ENCODE measurements at regions not wholly inside any gene's neighbourhood (a gene's known extent, or its start where the extent isn't known, plus 50 kb on each side); places are given as distances from the start of the nearest gene placed in this dataset.

DNA sequence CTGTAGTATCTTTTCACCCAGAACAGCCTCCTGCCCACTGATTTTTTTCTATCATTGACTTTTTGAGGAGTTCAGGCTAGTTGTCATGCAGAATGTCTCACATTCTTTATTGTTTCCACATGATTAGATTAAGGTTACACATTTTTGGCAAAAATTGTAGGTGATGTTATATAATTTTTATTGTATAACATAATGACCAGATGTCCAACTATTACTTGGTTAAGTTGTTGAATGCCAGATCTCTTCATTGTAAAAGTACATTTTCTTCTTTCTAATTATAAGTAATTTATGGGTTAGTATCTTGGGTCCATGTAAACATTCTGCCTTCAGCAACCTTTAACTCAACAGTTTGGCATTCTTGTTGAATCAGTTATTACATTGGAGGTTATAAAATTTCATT lies 138.4 kb downstream of the POSTN start:
- Histone ChIP-seq H3K27ac (ENCODE audit: low read length) (no peak overlapping the region), H2AFZ (ENCODE audit: low read length) (no peak overlapping the region), H3F3A (ENCODE audit: low read length, unreplicated experiment) (no peaks in the 10 kb centered on the region), H3K9ac (ENCODE audit: low read length) (no peak overlapping the region), H3K4me3 (ENCODE audit: low read length) (no peak overlapping the region), H3K36me3 (ENCODE audit: low read depth, low read length) (no peaks in the 10 kb centered on the region), H3K9me2 (replicated peaks; ENCODE audit: low read length) (no peaks in the 10 kb centered on the region), H3K4me2 (ENCODE audit: low read length) (no peak overlapping the region), H4K20me1 (ENCODE audit: low read length) (no peaks in the 10 kb centered on the region), H3K79me2 (ENCODE audit: low read length) (no peaks in the 10 kb centered on the region), H3K9me3 (ENCODE audit: low read length) (no peaks in the 10 kb centered on the region), H3K4me1 (ENCODE audit: insufficient read depth, low read length) (no peaks in the 10 kb centered on the region), H3K27me3 (ENCODE audit: low read length) (no peaks in the 10 kb centered on the region)
- TF ChIP-seq EZH2 (IDR thresholded peaks at IDR 0.05; ENCODE audit: low read length, unreplicated experiment) (no peak), EZH2phosphoT487 (IDR thresholded peaks at IDR 0.05; ENCODE audit: borderline replicate concordance, low read length) (no peak)
- TF ChIP-seq, protein P1, sequence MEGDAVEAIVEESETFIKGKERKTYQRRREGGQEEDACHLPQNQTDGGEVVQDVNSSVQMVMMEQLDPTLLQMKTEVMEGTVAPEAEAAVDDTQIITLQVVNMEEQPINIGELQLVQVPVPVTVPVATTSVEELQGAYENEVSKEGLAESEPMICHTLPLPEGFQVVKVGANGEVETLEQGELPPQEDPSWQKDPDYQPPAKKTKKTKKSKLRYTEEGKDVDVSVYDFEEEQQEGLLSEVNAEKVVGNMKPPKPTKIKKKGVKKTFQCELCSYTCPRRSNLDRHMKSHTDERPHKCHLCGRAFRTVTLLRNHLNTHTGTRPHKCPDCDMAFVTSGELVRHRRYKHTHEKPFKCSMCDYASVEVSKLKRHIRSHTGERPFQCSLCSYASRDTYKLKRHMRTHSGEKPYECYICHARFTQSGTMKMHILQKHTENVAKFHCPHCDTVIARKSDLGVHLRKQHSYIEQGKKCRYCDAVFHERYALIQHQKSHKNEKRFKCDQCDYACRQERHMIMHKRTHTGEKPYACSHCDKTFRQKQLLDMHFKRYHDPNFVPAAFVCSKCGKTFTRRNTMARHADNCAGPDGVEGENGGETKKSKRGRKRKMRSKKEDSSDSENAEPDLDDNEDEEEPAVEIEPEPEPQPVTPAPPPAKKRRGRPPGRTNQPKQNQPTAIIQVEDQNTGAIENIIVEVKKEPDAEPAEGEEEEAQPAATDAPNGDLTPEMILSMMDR (conservative IDR thresholded peaks at IDR 0.05; ENCODE audit: low read depth, low read length), result no peak
- no peak for ATAC-seq
- intact Hi-C loops (cut with micrococcal nuclease), result no loop called here
- no TSS peak for BruUV-seq (replicated peaks)
- ChIA-PET CTCF (no interaction called here), POLR2A (ENCODE audit: unreplicated experiment) (interaction anchor here (0.7 kb wide), 1 partner anchor 17 kb away, joined by 3 read pairs; no protein-coding TSS in a partner anchor)
- DNase-seq, result no peak

DNA sequence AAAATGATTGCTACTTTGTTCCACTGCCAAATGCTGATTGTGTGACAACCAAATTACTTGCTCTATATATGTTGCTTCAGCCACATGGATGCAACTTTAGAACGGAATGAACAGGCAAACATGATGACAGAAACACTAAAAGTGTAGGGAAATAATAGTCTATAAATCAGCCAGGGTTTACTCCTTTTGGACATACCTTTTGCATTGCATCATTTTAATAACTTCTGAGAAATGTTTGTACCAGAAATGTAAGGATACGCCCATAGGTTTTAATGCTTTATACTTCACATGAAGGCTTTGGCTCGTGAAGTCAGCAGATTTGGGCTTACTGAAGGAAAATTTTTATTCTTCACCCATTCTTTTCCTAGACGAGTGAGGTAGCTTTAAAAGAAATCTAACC lies 141.0 kb downstream of the POSTN start:
- Histone ChIP-seq H4K20me1 (ENCODE audit: low read length) (no peaks in the 10 kb centered on the region), H3K9me3 (ENCODE audit: low read length) (no peaks in the 10 kb centered on the region), H3K9me2 (replicated peaks; ENCODE audit: low read length) (no peaks in the 10 kb centered on the region), H3K27ac (ENCODE audit: low read length) (no peak overlapping the region), H3K36me3 (ENCODE audit: low read depth, low read length) (no peaks in the 10 kb centered on the region), H2AFZ (ENCODE audit: low read length) (no peak overlapping the region), H3K79me2 (ENCODE audit: low read length) (no peaks in the 10 kb centered on the region), H3K4me1 (ENCODE audit: insufficient read depth, low read length) (no peaks in the 10 kb centered on the region), H3F3A (ENCODE audit: low read length, unreplicated experiment) (no peaks in the 10 kb centered on the region), H3K27me3 (ENCODE audit: low read length) (no peaks in the 10 kb centered on the region), H3K4me2 (ENCODE audit: low read length) (no peak overlapping the region), H3K4me3 (ENCODE audit: low read length) (no peak overlapping the region), H3K9ac (ENCODE audit: low read length) (no peak overlapping the region)
- BruUV-seq (replicated peaks), result no TSS peak
- no peak for TF ChIP-seq EZH2phosphoT487 (IDR thresholded peaks at IDR 0.05; ENCODE audit: borderline replicate concordance, low read length)
- TF ChIP-seq EZH2 (IDR thresholded peaks at IDR 0.05; ENCODE audit: low read length, unreplicated experiment), result no peak
- TF ChIP-seq, protein P1 (conservative IDR thresholded peaks at IDR 0.05; ENCODE audit: low read depth, low read length), result no peak
- ChIA-PET POLR2A (ENCODE audit: unreplicated experiment) (no interaction called here), CTCF (interaction anchor here (0.7 kb wide), 1 partner anchor 33 kb away, joined by 4 read pairs; no protein-coding TSS in a partner anchor)
- ATAC-seq (peak; percentile 71), DNase-seq (peak; percentile 34)
- intact Hi-C loops (cut with micrococcal nuclease), result no loop called here

DNA sequence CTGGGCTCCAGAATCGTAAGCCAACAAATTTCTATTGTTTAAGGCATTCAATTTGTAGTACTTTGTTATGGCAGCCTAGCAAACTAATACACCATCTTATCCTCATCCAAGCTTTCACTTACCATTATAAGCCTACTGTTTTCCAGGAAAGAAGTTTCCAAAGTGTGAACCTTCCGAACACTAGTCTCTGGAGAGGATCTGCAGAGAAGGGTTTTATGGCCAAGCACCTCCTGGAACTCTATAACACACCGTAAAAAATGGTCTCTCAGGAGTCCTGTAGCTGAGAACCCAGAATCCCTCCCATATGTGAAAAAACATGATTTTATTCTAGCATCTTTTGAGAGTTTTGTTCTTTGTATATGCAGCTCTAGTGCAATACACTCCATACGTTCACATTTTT lies 142.1 kb downstream of the POSTN start:
- ChIA-PET POLR2A (ENCODE audit: unreplicated experiment) (no interaction called here), CTCF (no interaction called here)
- no peaks in the 10 kb centered on the region for H3K9me3 ChIP-seq (ENCODE audit: low read length)
- H3K4me1 ChIP-seq (ENCODE audit: insufficient read depth, low read length), result no peaks in the 10 kb centered on the region
- no peaks in the 10 kb centered on the region for H3K9me2 ChIP-seq (replicated peaks; ENCODE audit: low read length)
- TF ChIP-seq EZH2phosphoT487 (IDR thresholded peaks at IDR 0.05; ENCODE audit: borderline replicate concordance, low read length) (no peak), EZH2 (IDR thresholded peaks at IDR 0.05; ENCODE audit: low read length, unreplicated experiment) (no peak)
- TF ChIP-seq, protein P1 (conservative IDR thresholded peaks at IDR 0.05; ENCODE audit: low read depth, low read length), result no peak
- no peak overlapping the region for H3K27ac ChIP-seq (ENCODE audit: low read length)
- no peaks in the 10 kb centered on the region for H3F3A ChIP-seq (ENCODE audit: low read length, unreplicated experiment)
- no peak overlapping the region for H3K4me2 ChIP-seq (ENCODE audit: low read length)
- H3K36me3 ChIP-seq (ENCODE audit: low read depth, low read length), result no peaks in the 10 kb centered on the region
- no TSS peak for BruUV-seq (replicated peaks)
- no peak overlapping the region for H2AFZ ChIP-seq (ENCODE audit: low read length)
- no peaks in the 10 kb centered on the region for H3K79me2 ChIP-seq (ENCODE audit: low read length)
- DNase-seq, result no peak
- no peak overlapping the region for H3K4me3 ChIP-seq (ENCODE audit: low read length)
- intact Hi-C loops (cut with micrococcal nuclease), result no loop called here
- no peak for ATAC-seq
- H3K9ac ChIP-seq (ENCODE audit: low read length), result no peak overlapping the region
- no peaks in the 10 kb centered on the region for H3K27me3 ChIP-seq (ENCODE audit: low read length)
- H4K20me1 ChIP-seq (ENCODE audit: low read length), result no peaks in the 10 kb centered on the region
